AG10803 (cell line): ENCODE measurements at regions not wholly inside any gene's neighbourhood (a gene's known extent, or its start where the extent isn't known, plus 50 kb on each side); places are given as distances from the start of the nearest gene placed in this dataset.

Experiments
- DNase-seq: peaks from one replicate; pipeline ENCODE4 v3.0.0; 2010; ENCODE audit warnings: low read depth
- H3K4me3 ChIP-seq: 2 replicates; pipeline ENCODE4 v1.5.1; 2011; ENCODE audit warnings: mild to moderate bottlenecking, low read length, control low read depth
- TF ChIP-seq, protein P1 (sequence below): conservative IDR thresholded peaks from 2 replicates; pipeline ENCODE4 v1.5.1; 2011; ENCODE audit warnings: mild to moderate bottlenecking, low read length, control low read depth, inconsistent platforms

DNA sequence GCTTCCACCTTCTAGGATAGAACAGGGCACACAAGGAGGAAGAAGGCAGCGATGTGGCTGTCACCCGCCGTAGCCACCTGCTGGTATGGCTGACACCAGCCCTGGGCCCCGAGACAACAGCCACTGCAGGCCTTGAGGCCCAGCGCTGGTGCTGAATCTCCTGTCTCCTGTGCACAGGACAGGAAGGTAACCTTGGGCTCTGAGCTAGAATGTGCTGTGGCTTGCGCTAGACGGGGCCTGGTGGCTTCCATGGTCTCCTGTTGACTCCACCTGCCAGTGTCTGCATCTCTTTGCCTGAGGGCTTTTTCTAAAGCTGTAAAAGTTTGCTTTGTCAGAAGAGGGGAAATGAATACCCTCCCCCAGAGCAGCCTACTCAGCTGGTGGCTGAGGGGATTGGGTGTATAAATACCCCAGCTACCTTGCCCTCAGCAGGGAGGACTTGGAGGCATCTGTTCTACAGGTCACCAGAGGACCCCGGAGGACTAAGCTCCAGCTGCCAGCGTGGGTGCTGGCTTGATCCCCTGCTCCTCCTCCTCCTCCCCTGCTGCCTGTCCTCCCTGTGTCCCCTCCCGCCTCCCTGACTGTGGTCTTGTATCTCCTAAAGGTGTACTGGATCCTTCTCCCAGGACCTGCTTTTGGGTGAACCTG is 76.1 kb upstream of the SDK2 start:
- no peak for DNase-seq
- no peak overlapping the region for H3K4me3 ChIP-seq
- TF ChIP-seq, protein P1, sequence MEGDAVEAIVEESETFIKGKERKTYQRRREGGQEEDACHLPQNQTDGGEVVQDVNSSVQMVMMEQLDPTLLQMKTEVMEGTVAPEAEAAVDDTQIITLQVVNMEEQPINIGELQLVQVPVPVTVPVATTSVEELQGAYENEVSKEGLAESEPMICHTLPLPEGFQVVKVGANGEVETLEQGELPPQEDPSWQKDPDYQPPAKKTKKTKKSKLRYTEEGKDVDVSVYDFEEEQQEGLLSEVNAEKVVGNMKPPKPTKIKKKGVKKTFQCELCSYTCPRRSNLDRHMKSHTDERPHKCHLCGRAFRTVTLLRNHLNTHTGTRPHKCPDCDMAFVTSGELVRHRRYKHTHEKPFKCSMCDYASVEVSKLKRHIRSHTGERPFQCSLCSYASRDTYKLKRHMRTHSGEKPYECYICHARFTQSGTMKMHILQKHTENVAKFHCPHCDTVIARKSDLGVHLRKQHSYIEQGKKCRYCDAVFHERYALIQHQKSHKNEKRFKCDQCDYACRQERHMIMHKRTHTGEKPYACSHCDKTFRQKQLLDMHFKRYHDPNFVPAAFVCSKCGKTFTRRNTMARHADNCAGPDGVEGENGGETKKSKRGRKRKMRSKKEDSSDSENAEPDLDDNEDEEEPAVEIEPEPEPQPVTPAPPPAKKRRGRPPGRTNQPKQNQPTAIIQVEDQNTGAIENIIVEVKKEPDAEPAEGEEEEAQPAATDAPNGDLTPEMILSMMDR, result no peak

DNA sequence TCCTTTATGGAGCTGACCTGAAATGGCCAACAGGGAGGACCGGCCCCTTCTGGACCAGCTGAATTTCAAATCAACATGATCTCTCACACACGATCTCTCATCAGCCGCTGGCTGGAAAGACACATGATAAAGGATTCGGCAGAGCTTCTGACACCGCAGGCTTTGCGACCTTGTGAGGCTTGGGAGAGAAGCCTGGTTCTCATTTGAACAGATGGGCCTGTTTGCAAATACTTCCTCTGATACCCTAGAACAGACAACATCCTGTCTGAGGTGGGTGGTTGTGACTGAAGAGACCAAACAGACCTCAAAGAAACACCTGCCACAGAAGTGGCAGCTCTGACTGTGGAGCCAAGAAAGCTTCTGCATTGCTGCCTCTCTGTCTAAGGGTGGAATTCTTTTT is 77.9 kb upstream of the SDK2 start:
- DNase-seq, result no peak
- TF ChIP-seq, protein P1, result no peak
- H3K4me3 ChIP-seq, result no peak overlapping the region

GRCh38 chr17:73723317-73723716 is 79.1 kb upstream of the SDK2 start:
- H3K4me3 ChIP-seq, result no peak overlapping the region
- no peak for DNase-seq
- TF ChIP-seq, protein P1, result no peak

DNA sequence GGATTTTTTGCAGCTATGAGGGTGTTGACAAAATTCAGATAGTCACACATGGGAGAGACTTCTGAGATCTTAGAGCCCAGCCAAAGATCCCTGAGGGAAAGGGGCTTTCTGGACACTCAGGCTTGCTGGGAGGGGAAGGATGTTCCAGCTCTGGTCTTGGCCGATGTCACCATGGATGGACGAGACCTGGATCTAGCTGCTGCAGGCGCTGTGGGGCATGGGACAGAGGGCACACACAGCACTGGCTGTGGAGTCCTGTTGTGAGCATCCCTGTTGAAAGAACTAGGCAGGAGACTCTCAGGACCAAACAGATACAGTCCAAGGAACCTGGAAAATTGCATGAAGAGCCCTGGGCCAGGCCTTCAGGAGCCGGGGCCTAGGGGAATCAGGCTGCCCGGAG is 80.1 kb upstream of the SDK2 start:
- H3K4me3 ChIP-seq, result no peak overlapping the region
- TF ChIP-seq, protein P1, result no peak
- no peak for DNase-seq

GRCh38 chr17:73724990-73725389 is 80.7 kb upstream of the SDK2 start:
- H3K4me3 ChIP-seq, result no peak overlapping the region
- DNase-seq, result no peak
- TF ChIP-seq, protein P1, result no peak

DNA sequence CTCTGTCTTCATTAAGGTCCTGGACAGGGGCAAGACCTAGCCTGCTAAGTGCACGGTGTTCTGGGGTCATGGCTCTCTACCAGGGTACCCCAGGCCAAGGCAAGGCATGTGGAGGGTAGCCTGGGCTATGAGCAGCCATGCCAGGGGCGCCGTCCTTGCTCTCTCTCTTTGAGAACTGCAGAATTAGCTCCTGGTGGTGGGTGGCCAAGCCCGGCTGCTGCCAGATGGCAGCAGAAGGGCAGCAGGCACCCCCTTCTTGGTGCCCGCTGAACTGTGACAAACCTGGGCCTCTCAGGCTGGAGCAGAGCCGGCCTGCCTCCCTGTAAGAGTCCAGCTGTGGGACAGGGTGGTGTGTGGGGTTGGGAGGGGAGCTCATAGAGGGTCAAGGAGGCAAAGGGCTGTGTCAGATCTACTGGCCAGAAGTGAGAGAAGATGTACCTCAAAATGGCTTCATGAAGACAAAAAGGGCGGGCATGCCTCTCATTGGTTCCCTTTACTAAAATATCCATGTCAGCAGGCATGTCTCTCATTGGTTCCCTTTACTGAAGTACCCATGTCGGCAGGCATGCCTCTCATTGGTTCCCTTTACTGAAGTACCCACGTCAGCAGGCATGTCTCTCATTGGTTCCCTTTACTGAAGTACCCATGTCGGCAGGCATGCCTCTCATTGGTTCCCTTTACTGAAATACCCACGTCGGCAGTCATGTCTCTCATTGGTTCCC is 81.7 kb upstream of the SDK2 start:
- no peak for DNase-seq
- TF ChIP-seq, protein P1, result no peak
- H3K4me3 ChIP-seq, result no peak overlapping the region

- TF ChIP-seq, protein P1, result no peak
- no peak for DNase-seq
- H3K4me3 ChIP-seq, result no peak overlapping the region
Measured at GRCh38 chr17:73727941-73728340, 83.7 kb upstream of the SDK2 start.
